ENCODE measurements at regions not wholly inside any gene's neighbourhood (a gene's known extent, or its start where the extent isn't known, plus 50 kb on each side); places are given as distances from the start of the nearest gene placed in this dataset.

GRCh38 chr15:38671675-38672254 is 107.2 kb upstream of the RASGRP1 start:
- DNase-seq (ENCODE audit: low read depth in 2 of 2), result peak in 1 of 2 donors; percentile 33
- TF ChIP-seq CTCF (IDR thresholded peaks at IDR 0.05; ENCODE audit: low read depth, low read length), result no peak
- no peak overlapping the region for H3K4me3 ChIP-seq (replicated peaks in 1 of 2; ENCODE audit: low read depth in 2 of 2, low read length in 2 of 2)

- H3K4me3 ChIP-seq (replicated peaks in 1 of 2; ENCODE audit: low read depth in 2 of 2, low read length in 2 of 2), result no peak overlapping the region
- DNase-seq (ENCODE audit: low read depth in 2 of 2), result no peak
- no peak for TF ChIP-seq CTCF (IDR thresholded peaks at IDR 0.05; ENCODE audit: low read depth, low read length)
Measured at GRCh38 chr15:38672273-38672672, 107.7 kb upstream of the RASGRP1 start.

- H3K4me3 ChIP-seq (replicated peaks in 1 of 2; ENCODE audit: low read depth in 2 of 2, low read length in 2 of 2), result no peak overlapping the region
- TF ChIP-seq CTCF (IDR thresholded peaks at IDR 0.05; ENCODE audit: low read depth, low read length), result no peak
- DNase-seq (ENCODE audit: low read depth in 2 of 2), result no peak
Measured at GRCh38 chr15:38672814-38673670, 108.4 kb upstream of the RASGRP1 start.

- H3K4me3 ChIP-seq (replicated peaks in 1 of 2; ENCODE audit: low read depth in 2 of 2, low read length in 2 of 2), result no peak overlapping the region
- TF ChIP-seq CTCF (IDR thresholded peaks at IDR 0.05; ENCODE audit: low read depth, low read length), result no peak
- no peak for DNase-seq (ENCODE audit: low read depth in 2 of 2)
Measured at GRCh38 chr15:38674448-38674847, 109.8 kb upstream of the RASGRP1 start.

- DNase-seq (ENCODE audit: low read depth in 2 of 2), result no peak
- no peak for TF ChIP-seq CTCF (IDR thresholded peaks at IDR 0.05; ENCODE audit: low read depth, low read length)
- H3K4me3 ChIP-seq (replicated peaks in 1 of 2; ENCODE audit: low read depth in 2 of 2, low read length in 2 of 2), result no peak overlapping the region
Measured at GRCh38 chr15:38678281-38678680, 113.7 kb upstream of the RASGRP1 start.

GRCh38 chr15:38680775-38681174 is 116.2 kb upstream of the RASGRP1 start:
- no peak for TF ChIP-seq CTCF (IDR thresholded peaks at IDR 0.05; ENCODE audit: low read depth, low read length)
- H3K4me3 ChIP-seq (replicated peaks in 1 of 2; ENCODE audit: low read depth in 2 of 2, low read length in 2 of 2), result no peak overlapping the region
- DNase-seq (ENCODE audit: low read depth in 2 of 2), result no peak

Measured in cardiac fibroblast (primary cell).